Mucosa of descending colon (tissue), 3 donors: ENCODE measurements at regions not wholly inside any gene's neighbourhood (a gene's known extent, or its start where the extent isn't known, plus 50 kb on each side); places are given as distances from the start of the nearest gene placed in this dataset.
"Not testable (repeated sequence)": the region's sequence is repeated elsewhere in the genome, so short reads cannot be mapped to it uniquely, and the experiment has no call there.

ENCODE experiments used
- ATAC-seq: fragments of 200-7000 bp; cut with Tn5 transposase; one replicate; pipeline ENCODE4 v1.9.1; 2020; ENCODE audit warnings: mild to moderate bottlenecking, moderate library complexity
- DNase-seq, 3 donors: peaks; one replicate each; pipeline ENCODE4 v3.0.0-alpha.2; 2020
- H3K36me3 ChIP-seq: fragments of 200-600 bp; one replicate; pipeline ENCODE4 v1.8.0; 2021; ENCODE audit warnings: low read depth, mild to moderate bottlenecking
- H3K4me1 ChIP-seq: fragments of 200-600 bp; one replicate; pipeline ENCODE4 v1.8.0; 2021; ENCODE audit warnings: low read depth, mild to moderate bottlenecking
- H3K4me3 ChIP-seq: fragments of 200-600 bp; one replicate; pipeline ENCODE4 v1.8.0; 2021; ENCODE audit warnings: mild to moderate bottlenecking
- H3K9me3 ChIP-seq: fragments of 200-600 bp; one replicate; pipeline ENCODE4 v1.8.0; 2021; ENCODE audit warnings: mild to moderate bottlenecking
- CTCF ChIP-seq: fragments of 200-600 bp; IDR thresholded peaks from one replicate; pipeline ENCODE4 v1.8.0; 2022; ENCODE audit warnings: antibody characterized with exemption, mild to moderate bottlenecking
- intact Hi-C, 2 donors: fragments of 100-400 bp; cut with DNase I in 1 of 2; cut with micrococcal nuclease in 1 of 2; formaldehyde crosslinking; loops; one replicate each; pipeline versions ENCODE4 v1.11.0 to v1.11.1; 2022; cut with DNase I, micrococcal nuclease
- donor health status: DM: no; HTN: no; CAD: no; lungs with moderate emphysema.
- donor health status: DM: no; HTN: no; CAD: no.
- donor health status: DM: no; HTN: yes; CAD: no.

GRCh38 chr10:78441694-78442093 lies 408.0 kb downstream of the RPS24 start:
- no peaks in the 10 kb centered on the region for H3K9me3 ChIP-seq
- intact Hi-C loops: no loop called here
- H3K4me1 ChIP-seq: no peaks in the 10 kb centered on the region
- ATAC-seq (no peak), DNase-seq (no peak)
- H3K4me3 ChIP-seq: no peak overlapping the region
- no peaks in the 10 kb centered on the region for H3K36me3 ChIP-seq
- no peak for TF ChIP-seq CTCF

DNA sequence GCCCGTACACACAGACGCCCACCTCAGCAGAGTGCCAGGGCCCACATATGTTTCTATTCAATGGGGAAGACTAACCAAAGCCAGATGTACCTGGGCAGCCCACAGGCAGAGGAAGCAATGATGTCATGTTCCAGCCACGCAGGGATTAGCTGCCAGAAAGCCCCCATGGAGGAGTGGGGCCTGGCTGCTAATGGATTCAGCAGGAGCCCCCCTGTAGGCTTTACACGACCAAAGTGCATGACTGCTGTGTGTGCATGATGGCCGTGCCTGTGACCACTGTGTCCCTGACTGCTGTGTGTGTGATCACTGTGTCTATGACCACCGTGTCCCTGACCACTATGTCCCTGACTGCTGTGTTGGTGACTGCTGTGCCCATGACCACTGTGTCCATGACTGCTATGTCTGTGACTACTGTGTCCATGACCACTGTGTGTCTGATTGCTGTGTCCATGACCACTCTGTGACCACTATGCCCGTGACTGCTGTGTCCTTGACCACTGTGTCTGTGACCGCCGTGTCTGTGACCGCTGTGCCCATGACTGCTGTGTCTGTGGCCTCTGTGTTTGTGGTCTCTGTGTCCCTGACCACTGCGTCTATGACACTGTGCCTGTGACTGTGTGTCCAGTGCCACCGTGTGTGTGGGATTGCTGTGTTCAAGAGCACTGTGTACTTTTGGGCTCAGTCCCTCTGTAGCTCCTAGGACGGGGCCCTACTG lies 409.3 kb downstream of the RPS24 start:
- Histone ChIP-seq H3K9me3 (no peaks in the 10 kb centered on the region), H3K36me3 (no peaks in the 10 kb centered on the region), H3K4me3 (no peak overlapping the region), H3K4me1 (no peaks in the 10 kb centered on the region)
- TF ChIP-seq CTCF: no peak
- no peak for ATAC-seq
- DNase-seq: no peak
- intact Hi-C loops: no loop called here

DNA sequence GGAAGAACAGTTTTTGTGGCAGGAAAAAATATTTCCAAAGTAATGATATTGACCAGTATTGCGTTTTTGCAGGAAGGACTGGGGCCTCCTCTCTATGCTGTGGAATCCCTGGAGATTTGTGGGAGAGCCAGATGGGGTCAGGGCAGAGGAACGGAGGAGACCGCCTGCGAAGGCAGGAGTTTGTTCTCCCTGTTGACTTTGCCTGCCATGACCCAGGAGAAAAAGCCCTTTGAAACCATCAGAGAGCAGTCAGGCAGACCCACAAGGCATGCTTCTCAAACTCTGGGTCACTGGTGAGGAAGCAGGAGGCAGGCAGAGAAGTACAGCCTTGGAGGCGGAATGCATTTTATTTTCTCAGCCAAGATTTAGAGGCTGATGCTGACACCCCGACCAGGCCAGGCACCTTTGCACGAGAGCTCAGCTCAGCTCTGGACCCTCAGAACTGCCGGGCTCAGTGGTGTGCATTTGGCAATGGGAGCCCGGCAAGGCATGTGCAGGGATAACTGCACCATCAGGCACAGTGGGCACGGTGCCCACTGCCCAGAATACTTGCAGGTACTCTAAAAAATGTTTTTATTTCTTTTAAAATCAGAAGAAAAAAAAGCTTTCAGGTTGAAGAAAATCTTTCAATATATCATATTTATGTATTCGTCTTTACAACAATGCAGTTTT lies 410.4 kb downstream of the RPS24 start:
- H3K4me1 ChIP-seq: no peaks in the 10 kb centered on the region
- intact Hi-C loops: no loop called here
- H3K36me3 ChIP-seq: no peaks in the 10 kb centered on the region
- TF ChIP-seq CTCF: no peak
- DNase-seq (no peak), ATAC-seq (no peak)
- no peaks in the 10 kb centered on the region for H3K9me3 ChIP-seq
- no peak overlapping the region for H3K4me3 ChIP-seq

DNA sequence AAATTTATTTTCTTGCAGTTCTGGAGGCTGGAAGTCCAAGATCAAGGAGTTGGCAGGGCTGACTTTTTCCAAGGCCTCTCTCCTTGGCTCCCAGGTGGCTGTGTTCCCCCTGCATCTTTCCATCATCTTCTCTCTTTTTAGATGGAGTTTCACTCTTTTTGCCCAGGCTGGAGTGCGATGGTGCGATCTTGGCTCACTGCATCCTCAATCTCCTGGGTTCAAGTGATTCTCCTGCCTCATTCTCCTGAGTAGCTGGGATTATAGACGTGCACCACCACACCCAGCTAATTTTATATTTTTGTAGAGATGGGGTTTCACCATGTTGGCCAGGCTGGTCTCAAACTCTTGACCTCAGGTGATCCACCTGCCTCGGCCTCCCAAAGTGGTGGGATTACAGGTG lies 411.1 kb downstream of the RPS24 start:
- ATAC-seq, DNase-seq, H3K4me3 ChIP-seq, H3K36me3 ChIP-seq, H3K9me3 ChIP-seq, H3K4me1 ChIP-seq, intact Hi-C loops: not testable (repeated sequence)

DNA sequence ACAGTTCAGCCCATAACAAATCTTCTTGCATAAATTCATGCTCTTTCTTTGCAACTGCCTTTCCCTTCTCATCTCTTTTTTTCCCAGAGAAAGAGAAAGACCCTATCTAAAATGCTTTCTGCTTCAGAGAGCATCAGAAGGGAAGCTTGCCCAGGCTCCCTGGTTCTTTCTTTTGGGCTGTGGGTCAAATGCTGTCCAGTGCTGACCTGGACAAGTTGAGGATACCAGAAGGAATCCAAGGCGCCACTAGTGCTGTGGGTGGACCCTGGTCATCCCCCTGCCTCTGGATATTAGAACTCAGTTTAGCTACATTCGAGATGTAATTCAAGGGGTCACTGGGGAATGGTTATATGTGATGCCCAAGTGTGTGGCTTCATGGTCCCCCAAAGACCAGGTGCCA lies 411.6 kb downstream of the RPS24 start:
- no peak for TF ChIP-seq CTCF
- no peak for ATAC-seq
- Histone ChIP-seq H3K9me3 (no peaks in the 10 kb centered on the region), H3K4me3 (no peak overlapping the region), H3K4me1 (no peaks in the 10 kb centered on the region), H3K36me3 (no peaks in the 10 kb centered on the region)
- intact Hi-C loops: no loop called here
- DNase-seq: no peak

DNA sequence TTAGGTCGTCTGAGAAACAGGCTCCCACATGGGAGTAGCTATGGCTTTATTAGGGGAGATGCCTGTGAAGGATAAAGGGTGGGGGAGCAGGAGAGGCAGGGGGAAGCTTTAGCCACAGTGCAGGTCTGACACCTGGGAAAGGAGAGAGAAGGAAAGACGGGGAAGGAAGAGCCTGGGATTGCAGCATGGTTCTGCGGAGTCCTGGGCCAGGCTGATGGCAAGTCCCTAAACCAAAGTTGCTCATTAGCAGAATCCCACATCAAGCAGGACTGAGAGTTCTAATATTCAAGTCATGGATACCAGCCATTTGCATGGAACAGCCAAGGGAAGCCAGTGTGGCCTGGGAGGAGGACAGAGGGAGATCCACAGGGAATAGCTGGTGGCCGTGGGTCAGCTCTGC lies 414.8 kb downstream of the RPS24 start:
- intact Hi-C loops: no loop called here
- no peaks in the 10 kb centered on the region for H3K36me3 ChIP-seq
- ATAC-seq (no peak), DNase-seq (no peak)
- H3K4me3 ChIP-seq: no peak overlapping the region
- no peak for TF ChIP-seq CTCF
- H3K4me1 ChIP-seq: no peaks in the 10 kb centered on the region
- no peaks in the 10 kb centered on the region for H3K9me3 ChIP-seq
